ENCODE measurements at regions not wholly inside any gene's neighbourhood (a gene's known extent, or its start where the extent isn't known, plus 50 kb on each side); places are given as distances from the start of the nearest gene placed in this dataset.

DNA sequence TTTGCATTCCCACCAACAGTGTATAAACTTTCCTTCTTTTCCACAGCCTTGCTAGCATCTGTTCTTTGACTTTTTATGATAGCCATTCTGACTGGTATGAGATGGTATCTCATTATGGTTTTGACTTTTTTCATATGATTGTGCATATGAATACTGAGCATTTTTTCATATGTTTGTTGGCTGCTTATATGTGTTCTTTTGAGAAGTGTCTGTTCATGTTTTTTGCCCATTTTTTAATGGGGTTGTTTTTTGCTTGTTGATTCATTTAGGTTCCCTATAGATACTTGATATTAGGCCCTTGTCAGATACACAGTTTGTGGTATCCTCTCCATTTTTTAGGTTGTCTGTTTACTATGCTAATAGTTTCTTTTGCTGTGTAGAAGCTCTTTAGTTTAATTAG is 185.8 kb upstream of the SPAG17 start:
- intact Hi-C loops (cut with DNase I; ENCODE audit: low total_unique reads) = no loop called here
- peaks cover 0 to 43% (median 17%) of the 10 kb centered on the region in 3 donors for H3K9me3 ChIP-seq

GRCh38 chr1:118366286-118366685 is 181.3 kb upstream of the SPAG17 start:
- H3K4me3 ChIP-seq = no peak overlapping the region
- H3K36me3 ChIP-seq = no peaks in the 10 kb centered on the region
- no peaks in the 10 kb centered on the region for H3K4me1 ChIP-seq
- no peaks in the 10 kb centered on the region for H3K27me3 ChIP-seq
- TF ChIP-seq, protein P1, sequence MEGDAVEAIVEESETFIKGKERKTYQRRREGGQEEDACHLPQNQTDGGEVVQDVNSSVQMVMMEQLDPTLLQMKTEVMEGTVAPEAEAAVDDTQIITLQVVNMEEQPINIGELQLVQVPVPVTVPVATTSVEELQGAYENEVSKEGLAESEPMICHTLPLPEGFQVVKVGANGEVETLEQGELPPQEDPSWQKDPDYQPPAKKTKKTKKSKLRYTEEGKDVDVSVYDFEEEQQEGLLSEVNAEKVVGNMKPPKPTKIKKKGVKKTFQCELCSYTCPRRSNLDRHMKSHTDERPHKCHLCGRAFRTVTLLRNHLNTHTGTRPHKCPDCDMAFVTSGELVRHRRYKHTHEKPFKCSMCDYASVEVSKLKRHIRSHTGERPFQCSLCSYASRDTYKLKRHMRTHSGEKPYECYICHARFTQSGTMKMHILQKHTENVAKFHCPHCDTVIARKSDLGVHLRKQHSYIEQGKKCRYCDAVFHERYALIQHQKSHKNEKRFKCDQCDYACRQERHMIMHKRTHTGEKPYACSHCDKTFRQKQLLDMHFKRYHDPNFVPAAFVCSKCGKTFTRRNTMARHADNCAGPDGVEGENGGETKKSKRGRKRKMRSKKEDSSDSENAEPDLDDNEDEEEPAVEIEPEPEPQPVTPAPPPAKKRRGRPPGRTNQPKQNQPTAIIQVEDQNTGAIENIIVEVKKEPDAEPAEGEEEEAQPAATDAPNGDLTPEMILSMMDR (IDR thresholded peaks at IDR 0.05) = no peak
- DNase-seq = no peak
- H3K27ac ChIP-seq = no peak overlapping the region
- intact Hi-C loops (cut with DNase I; ENCODE audit: low total_unique reads) = no loop called here
- peaks cover 0 to 47% (median 6%) of the 10 kb centered on the region in 3 donors for H3K9me3 ChIP-seq

More for the DNA sequence above, 185.8 kb upstream of the SPAG17 start:
- no peak for DNase-seq
- no peak overlapping the region for H3K4me3 ChIP-seq
- no peaks in the 10 kb centered on the region for H3K27me3 ChIP-seq
- H3K36me3 ChIP-seq = no peaks in the 10 kb centered on the region
- H3K27ac ChIP-seq = no peak overlapping the region
- H3K4me1 ChIP-seq = no peaks in the 10 kb centered on the region
- TF ChIP-seq, protein P1 (IDR thresholded peaks at IDR 0.05) = no peak

GRCh38 chr1:118364882-118365281 is 179.9 kb upstream of the SPAG17 start:
- Histone ChIP-seq H3K27me3 (no peaks in the 10 kb centered on the region), H3K4me1 (no peaks in the 10 kb centered on the region), H3K27ac (no peak overlapping the region), H3K9me3 (peaks cover 0 to 35% (median 6%) of the 10 kb centered on the region in 3 donors), H3K36me3 (no peaks in the 10 kb centered on the region), H3K4me3 (no peak overlapping the region)
- TF ChIP-seq, protein P1 (IDR thresholded peaks at IDR 0.05) = no peak
- DNase-seq = no peak
- intact Hi-C loops (cut with DNase I; ENCODE audit: low total_unique reads) = no loop called here

- no peaks in the 10 kb centered on the region for H3K36me3 ChIP-seq
- H3K27me3 ChIP-seq = no peaks in the 10 kb centered on the region
- intact Hi-C loops (cut with DNase I; ENCODE audit: low total_unique reads) = no loop called here
- TF ChIP-seq, protein P1 (IDR thresholded peaks at IDR 0.05) = no peak
- no peak for DNase-seq
- H3K9me3 ChIP-seq = peaks cover 0 to 31% (median 6%) of the 10 kb centered on the region in 3 donors
- no peak overlapping the region for H3K27ac ChIP-seq
- no peak overlapping the region for H3K4me3 ChIP-seq
- H3K4me1 ChIP-seq = no peaks in the 10 kb centered on the region
Observed at GRCh38 chr1:118363396-118363795, 178.4 kb upstream of the SPAG17 start.

GRCh38 chr1:118360817-118361216 is 175.8 kb upstream of the SPAG17 start:
- H3K9me3 ChIP-seq = peaks cover 0 to 34% (median 6%) of the 10 kb centered on the region in 3 donors
- H3K27ac ChIP-seq = no peak overlapping the region
- no peaks in the 10 kb centered on the region for H3K27me3 ChIP-seq
- no peaks in the 10 kb centered on the region for H3K36me3 ChIP-seq
- no peak for DNase-seq
- TF ChIP-seq, protein P1 (IDR thresholded peaks at IDR 0.05) = no peak
- no peaks in the 10 kb centered on the region for H3K4me1 ChIP-seq
- H3K4me3 ChIP-seq = no peak overlapping the region
- intact Hi-C loops (cut with DNase I; ENCODE audit: low total_unique reads) = no loop called here

- intact Hi-C loops (cut with DNase I; ENCODE audit: low total_unique reads) = no loop called here
- no peaks in the 10 kb centered on the region for H3K36me3 ChIP-seq
Observed at GRCh38 chr1:118346936-118347335, 161.9 kb upstream of the SPAG17 start.

More at GRCh38 chr1:118346936-118347335, 161.9 kb upstream of the SPAG17 start:
- Histone ChIP-seq H3K27ac (no peak overlapping the region), H3K4me3 (no peak overlapping the region), H3K4me1 (no peaks in the 10 kb centered on the region), H3K9me3 (no peaks in the 10 kb centered on the region), H3K27me3 (no peaks in the 10 kb centered on the region)
- no peak for DNase-seq
- TF ChIP-seq, protein P1 (IDR thresholded peaks at IDR 0.05) = no peak
